ENCODE measurements at regions not wholly inside any gene's neighbourhood (a gene's known extent, or its start where the extent isn't known, plus 50 kb on each side); places are given as distances from the start of the nearest gene placed in this dataset.

DNA sequence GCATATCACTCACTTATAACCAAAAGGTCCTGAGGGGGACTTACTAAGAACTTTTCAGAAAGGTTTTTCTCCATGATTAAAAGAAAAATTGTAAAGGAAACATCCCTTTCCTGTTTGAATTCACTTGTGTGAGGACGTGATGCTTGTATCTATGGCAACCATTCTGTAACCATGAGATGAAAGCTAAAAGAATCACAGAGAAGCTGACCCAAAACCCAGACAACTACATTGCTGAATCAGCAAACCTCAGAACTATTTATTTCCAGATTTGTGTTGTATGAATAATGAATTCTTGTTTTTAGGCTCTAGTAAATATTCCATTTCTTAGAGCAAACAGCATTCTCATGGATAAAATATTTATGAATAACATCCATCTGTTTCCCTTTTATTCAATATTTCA lies 91.2 kb downstream of the RCHY1 start:
- no peaks in the 10 kb centered on the region for H3K36me3 ChIP-seq (ENCODE audit: insufficient read depth, low read length)
- no peaks in the 10 kb centered on the region for H3K4me1 ChIP-seq (ENCODE audit: insufficient read depth, low read length)
- no peak overlapping the region for H3K27ac ChIP-seq (ENCODE audit: low read depth, low read length)

DNA sequence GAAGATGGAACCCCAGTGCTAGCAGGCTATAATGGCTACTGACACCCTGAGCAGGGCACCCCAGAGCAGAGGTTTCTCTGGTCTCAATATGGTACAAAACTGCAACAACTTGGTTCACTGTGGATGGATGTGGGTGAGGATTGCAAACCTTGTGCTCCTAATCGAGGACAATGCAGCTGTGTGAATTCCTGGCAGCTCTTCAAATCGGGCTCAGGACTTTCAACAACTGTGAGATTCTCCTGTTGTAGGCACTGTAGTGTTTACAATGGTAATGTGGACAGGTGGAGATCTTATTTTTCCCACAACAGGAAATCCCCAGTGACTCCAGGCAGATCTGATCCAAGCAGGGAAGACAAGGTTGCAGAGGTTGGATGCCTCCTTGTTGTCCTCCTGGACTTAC lies 101.5 kb downstream of the RCHY1 start:
- H3K4me1 Mint-ChIP-seq (ENCODE audit: low read depth, unreplicated experiment) = no peaks in the 10 kb centered on the region
- H3K27me3 Mint-ChIP-seq (ENCODE audit: low read depth, unreplicated experiment) = no peaks in the 10 kb centered on the region
- Histone ChIP-seq H2AFZ (ENCODE audit: low read depth, low read length) (no peak overlapping the region), H3K4me1 (ENCODE audit: insufficient read depth, low read length) (no peaks in the 10 kb centered on the region), H3K79me2 (ENCODE audit: insufficient read depth, low read length) (no peaks in the 10 kb centered on the region), H4K20me1 (ENCODE audit: insufficient read depth, low read length) (no peaks in the 10 kb centered on the region), H3K9me3 (ENCODE audit: insufficient read depth, low read depth, low read length) (no peaks in the 10 kb centered on the region), H3K27ac (ENCODE audit: low read depth, low read length) (no peak overlapping the region), H3K27me3 (ENCODE audit: insufficient read depth, low read length) (no peaks in the 10 kb centered on the region), H3K4me3 (ENCODE audit: insufficient read depth, low read depth, low read length) (no peak overlapping the region), H3K36me3 (ENCODE audit: insufficient read depth, low read length) (no peaks in the 10 kb centered on the region), H3K9ac (ENCODE audit: low read length) (no peak overlapping the region), H3K4me2 (ENCODE audit: low read length) (no peak overlapping the region)
- H3K9me3 Mint-ChIP-seq (ENCODE audit: unreplicated experiment) = no peaks in the 10 kb centered on the region
- H3K4me3 Mint-ChIP-seq (ENCODE audit: unreplicated experiment) = no peak overlapping the region
- DNase-seq (ENCODE audit: low read depth) = no peak
- FAIRE-seq = no peak
- no peak for TF ChIP-seq EZH2 (IDR thresholded peaks at IDR 0.05; ENCODE audit: insufficient read depth, low read length)
- TF ChIP-seq, protein P1, sequence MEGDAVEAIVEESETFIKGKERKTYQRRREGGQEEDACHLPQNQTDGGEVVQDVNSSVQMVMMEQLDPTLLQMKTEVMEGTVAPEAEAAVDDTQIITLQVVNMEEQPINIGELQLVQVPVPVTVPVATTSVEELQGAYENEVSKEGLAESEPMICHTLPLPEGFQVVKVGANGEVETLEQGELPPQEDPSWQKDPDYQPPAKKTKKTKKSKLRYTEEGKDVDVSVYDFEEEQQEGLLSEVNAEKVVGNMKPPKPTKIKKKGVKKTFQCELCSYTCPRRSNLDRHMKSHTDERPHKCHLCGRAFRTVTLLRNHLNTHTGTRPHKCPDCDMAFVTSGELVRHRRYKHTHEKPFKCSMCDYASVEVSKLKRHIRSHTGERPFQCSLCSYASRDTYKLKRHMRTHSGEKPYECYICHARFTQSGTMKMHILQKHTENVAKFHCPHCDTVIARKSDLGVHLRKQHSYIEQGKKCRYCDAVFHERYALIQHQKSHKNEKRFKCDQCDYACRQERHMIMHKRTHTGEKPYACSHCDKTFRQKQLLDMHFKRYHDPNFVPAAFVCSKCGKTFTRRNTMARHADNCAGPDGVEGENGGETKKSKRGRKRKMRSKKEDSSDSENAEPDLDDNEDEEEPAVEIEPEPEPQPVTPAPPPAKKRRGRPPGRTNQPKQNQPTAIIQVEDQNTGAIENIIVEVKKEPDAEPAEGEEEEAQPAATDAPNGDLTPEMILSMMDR (IDR thresholded peaks at IDR 0.05; ENCODE audit: insufficient read depth, low read depth, low read length) = no peak
- H3K36me3 Mint-ChIP-seq (ENCODE audit: low read depth, unreplicated experiment) = no peaks in the 10 kb centered on the region
- no peak overlapping the region for H3K27ac Mint-ChIP-seq (ENCODE audit: unreplicated experiment)

More for the DNA sequence above, 91.2 kb downstream of the RCHY1 start:
- Mint-ChIP-seq H3K27ac (ENCODE audit: unreplicated experiment) (no peak overlapping the region), H3K9me3 (ENCODE audit: unreplicated experiment) (peaks cover 11% of the 10 kb centered on the region), H3K4me1 (ENCODE audit: low read depth, unreplicated experiment) (no peaks in the 10 kb centered on the region), H3K4me3 (ENCODE audit: unreplicated experiment) (no peak overlapping the region), H3K27me3 (ENCODE audit: low read depth, unreplicated experiment) (peaks cover 13% of the 10 kb centered on the region), H3K36me3 (ENCODE audit: low read depth, unreplicated experiment) (no peaks in the 10 kb centered on the region)
- Histone ChIP-seq H3K27me3 (ENCODE audit: insufficient read depth, low read length) (no peaks in the 10 kb centered on the region), H4K20me1 (ENCODE audit: insufficient read depth, low read length) (no peaks in the 10 kb centered on the region), H3K4me2 (ENCODE audit: low read length) (no peak overlapping the region), H3K4me3 (ENCODE audit: insufficient read depth, low read depth, low read length) (no peak overlapping the region), H2AFZ (ENCODE audit: low read depth, low read length) (no peak overlapping the region), H3K79me2 (ENCODE audit: insufficient read depth, low read length) (no peaks in the 10 kb centered on the region), H3K9ac (ENCODE audit: low read length) (no peak overlapping the region), H3K9me3 (ENCODE audit: insufficient read depth, low read depth, low read length) (no peaks in the 10 kb centered on the region)
- TF ChIP-seq, protein P1 (IDR thresholded peaks at IDR 0.05; ENCODE audit: insufficient read depth, low read depth, low read length) = no peak
- no peak for TF ChIP-seq EZH2 (IDR thresholded peaks at IDR 0.05; ENCODE audit: insufficient read depth, low read length)
- FAIRE-seq = no peak
- DNase-seq (ENCODE audit: low read depth) = no peak

DNA sequence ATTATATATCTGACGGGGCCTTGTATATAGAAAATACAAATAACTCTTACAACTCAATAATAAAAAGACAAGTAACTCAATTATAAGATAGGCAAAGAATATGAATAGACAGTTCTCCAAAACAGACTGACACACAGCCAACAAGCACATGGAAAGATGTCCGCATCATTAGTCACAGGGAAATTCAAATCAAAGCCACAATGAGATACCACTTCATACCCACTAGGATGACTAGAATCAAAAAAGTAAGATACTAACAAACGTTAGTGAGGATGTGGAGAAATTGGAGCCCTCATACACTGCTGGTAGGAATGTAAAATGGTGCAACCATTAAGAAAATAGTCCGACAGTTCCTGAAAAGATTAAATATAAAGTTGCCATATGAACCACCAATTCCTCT lies 115.7 kb downstream of the RCHY1 start:
- no peak overlapping the region for H3K27ac Mint-ChIP-seq (ENCODE audit: unreplicated experiment)
- H3K4me3 Mint-ChIP-seq (ENCODE audit: unreplicated experiment) = no peak overlapping the region
- Histone ChIP-seq H3K9me3 (ENCODE audit: insufficient read depth, low read depth, low read length) (no peaks in the 10 kb centered on the region), H4K20me1 (ENCODE audit: insufficient read depth, low read length) (no peaks in the 10 kb centered on the region), H3K4me3 (ENCODE audit: insufficient read depth, low read depth, low read length) (no peak overlapping the region), H3K4me2 (ENCODE audit: low read length) (no peak overlapping the region), H3K9ac (ENCODE audit: low read length) (no peak overlapping the region), H3K27ac (ENCODE audit: low read depth, low read length) (no peak overlapping the region), H3K4me1 (ENCODE audit: insufficient read depth, low read length) (no peaks in the 10 kb centered on the region), H3K36me3 (ENCODE audit: insufficient read depth, low read length) (no peaks in the 10 kb centered on the region), H2AFZ (ENCODE audit: low read depth, low read length) (no peak overlapping the region), H3K27me3 (ENCODE audit: insufficient read depth, low read length) (no peaks in the 10 kb centered on the region), H3K79me2 (ENCODE audit: insufficient read depth, low read length) (no peaks in the 10 kb centered on the region)
- no peaks in the 10 kb centered on the region for H3K4me1 Mint-ChIP-seq (ENCODE audit: low read depth, unreplicated experiment)
- peaks cover 3% of the 10 kb centered on the region for H3K9me3 Mint-ChIP-seq (ENCODE audit: unreplicated experiment)
- TF ChIP-seq, protein P1 (IDR thresholded peaks at IDR 0.05; ENCODE audit: insufficient read depth, low read depth, low read length) = no peak
- no peak for TF ChIP-seq EZH2 (IDR thresholded peaks at IDR 0.05; ENCODE audit: insufficient read depth, low read length)
- no peak for FAIRE-seq
- H3K27me3 Mint-ChIP-seq (ENCODE audit: low read depth, unreplicated experiment) = peaks cover 2% of the 10 kb centered on the region
- no peaks in the 10 kb centered on the region for H3K36me3 Mint-ChIP-seq (ENCODE audit: low read depth, unreplicated experiment)
- DNase-seq (ENCODE audit: low read depth) = no peak

Data from astrocyte (in vitro differentiated cells and primary cell).